ENCODE measurements at regions not wholly inside any gene's neighbourhood (a gene's known extent, or its start where the extent isn't known, plus 50 kb on each side); places are given as distances from the start of the nearest gene placed in this dataset.
A peak's percentile ranks its signal among the peaks of the same experiment; 100 is the strongest.

DNA sequence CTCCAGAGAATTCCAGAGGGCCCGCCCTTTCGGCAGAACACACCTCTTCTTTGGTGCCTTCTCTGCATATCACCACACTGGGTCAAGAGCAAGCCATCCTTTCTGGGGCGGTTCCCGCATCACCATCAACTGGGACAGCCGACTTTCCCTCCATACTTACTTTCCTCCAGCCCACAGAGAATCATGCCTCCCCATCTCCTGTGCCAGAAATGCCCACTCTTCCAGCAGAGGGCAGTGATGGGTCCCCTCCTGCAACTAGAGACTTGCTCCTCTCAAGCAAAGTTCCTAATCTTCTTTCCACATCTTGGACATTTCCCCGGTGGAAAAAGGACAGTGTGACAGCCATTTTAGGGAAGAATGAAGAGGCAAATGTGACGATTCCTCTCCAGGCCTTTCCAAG lies 157.7 kb downstream of the C11orf91 start:
- WGBS (ENCODE audit: low lambda C conversion rate, missing lambda C conversion rate) = 72% methylated on average over 7 of the region's 7 CpGs

DNA sequence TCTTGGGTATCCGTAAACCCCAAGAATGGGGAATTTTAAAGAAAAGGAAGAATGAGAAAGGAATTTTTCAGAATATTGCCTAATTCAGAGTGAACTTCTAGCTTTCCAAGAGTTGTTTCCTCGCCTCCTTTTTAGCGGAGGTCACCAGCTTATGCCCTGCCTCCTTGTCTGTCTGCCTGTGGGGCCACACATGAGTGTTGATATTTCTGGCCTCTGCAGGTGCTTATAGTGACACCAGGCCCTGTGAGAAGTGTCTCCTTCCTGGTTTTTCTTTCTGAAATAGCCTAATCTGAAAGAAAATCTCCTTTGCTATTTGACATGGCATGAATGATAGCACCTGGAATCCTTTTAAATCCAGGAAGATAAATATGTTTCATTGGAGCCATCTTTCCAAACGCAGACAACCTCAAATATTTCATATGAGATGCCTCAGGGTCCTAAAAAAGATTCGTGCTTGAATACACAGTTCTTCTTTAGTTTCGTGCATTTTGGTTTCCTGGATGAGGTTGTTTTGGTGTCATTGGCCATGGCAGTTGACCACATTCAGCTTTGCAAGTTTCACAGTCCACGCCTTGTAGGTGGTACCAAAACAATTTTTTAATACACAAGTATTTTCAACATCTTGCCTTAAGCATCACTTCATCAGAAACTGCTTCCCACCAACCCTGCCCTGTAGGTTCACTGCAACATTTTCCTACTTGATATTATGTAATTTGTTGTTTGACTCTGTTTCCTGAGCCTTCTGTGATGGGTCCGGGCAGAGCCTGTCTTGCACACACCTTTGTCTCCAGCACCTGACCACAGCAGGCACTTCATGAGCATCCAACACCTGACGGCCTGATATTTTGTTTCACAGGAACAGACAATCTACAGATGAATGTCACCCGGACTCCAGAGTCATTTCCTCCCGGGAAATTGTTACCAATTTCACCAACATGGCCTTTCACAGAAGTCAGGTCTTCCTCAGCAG lies 159.4 kb downstream of the C11orf91 start:
- H3K9me3 ChIP-seq (ENCODE audit: low read depth) = no peaks in the 10 kb centered on the region
- no peak overlapping the region for H3K27ac ChIP-seq
- H3K27me3 ChIP-seq = peaks cover 13% of the 10 kb centered on the region
- no peak overlapping the region for H3K4me3 ChIP-seq
- H3K4me2 ChIP-seq = no peak overlapping the region
- 87% methylated on average over 11 of the region's 11 CpGs for WGBS (ENCODE audit: low lambda C conversion rate, missing lambda C conversion rate)
- no peaks in the 10 kb centered on the region for H4K20me1 ChIP-seq (ENCODE audit: insufficient read depth, poor library complexity, severe bottlenecking)
- no peaks in the 10 kb centered on the region for H3K36me3 ChIP-seq (replicated peaks; ENCODE audit: insufficient read depth, low read depth)
- H3K79me2 ChIP-seq = no peaks in the 10 kb centered on the region
- H3K9me2 ChIP-seq (replicated peaks; ENCODE audit: insufficient read depth) = no peaks in the 10 kb centered on the region
- no peaks in the 10 kb centered on the region for H3K4me1 ChIP-seq (ENCODE audit: insufficient read depth)
- no peak overlapping the region for H2AFZ ChIP-seq
- no peak for DNase-seq (ENCODE audit: low spot score)
- TF ChIP-seq, protein P1, sequence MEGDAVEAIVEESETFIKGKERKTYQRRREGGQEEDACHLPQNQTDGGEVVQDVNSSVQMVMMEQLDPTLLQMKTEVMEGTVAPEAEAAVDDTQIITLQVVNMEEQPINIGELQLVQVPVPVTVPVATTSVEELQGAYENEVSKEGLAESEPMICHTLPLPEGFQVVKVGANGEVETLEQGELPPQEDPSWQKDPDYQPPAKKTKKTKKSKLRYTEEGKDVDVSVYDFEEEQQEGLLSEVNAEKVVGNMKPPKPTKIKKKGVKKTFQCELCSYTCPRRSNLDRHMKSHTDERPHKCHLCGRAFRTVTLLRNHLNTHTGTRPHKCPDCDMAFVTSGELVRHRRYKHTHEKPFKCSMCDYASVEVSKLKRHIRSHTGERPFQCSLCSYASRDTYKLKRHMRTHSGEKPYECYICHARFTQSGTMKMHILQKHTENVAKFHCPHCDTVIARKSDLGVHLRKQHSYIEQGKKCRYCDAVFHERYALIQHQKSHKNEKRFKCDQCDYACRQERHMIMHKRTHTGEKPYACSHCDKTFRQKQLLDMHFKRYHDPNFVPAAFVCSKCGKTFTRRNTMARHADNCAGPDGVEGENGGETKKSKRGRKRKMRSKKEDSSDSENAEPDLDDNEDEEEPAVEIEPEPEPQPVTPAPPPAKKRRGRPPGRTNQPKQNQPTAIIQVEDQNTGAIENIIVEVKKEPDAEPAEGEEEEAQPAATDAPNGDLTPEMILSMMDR (IDR thresholded peaks at IDR 0.05; ENCODE audit: poor library complexity) = no peak
- TF ChIP-seq EZH2 (IDR thresholded peaks at IDR 0.05; ENCODE audit: borderline replicate concordance) (no peak), EZH2phosphoT487 (IDR thresholded peaks at IDR 0.05; ENCODE audit: low read depth, severe bottlenecking, unreplicated experiment) (no peak)

More for the DNA sequence above, 157.7 kb downstream of the C11orf91 start:
- no peak for TF ChIP-seq EZH2phosphoT487 (IDR thresholded peaks at IDR 0.05; ENCODE audit: low read depth, severe bottlenecking, unreplicated experiment)
- TF ChIP-seq, protein P1 (IDR thresholded peaks at IDR 0.05; ENCODE audit: poor library complexity) = peak; percentile 56
- no peak overlapping the region for H3K4me2 ChIP-seq
- H2AFZ ChIP-seq = no peak overlapping the region
- H3K36me3 ChIP-seq (replicated peaks; ENCODE audit: insufficient read depth, low read depth) = no peaks in the 10 kb centered on the region
- peaks cover 11% of the 10 kb centered on the region for H3K27me3 ChIP-seq
- no peaks in the 10 kb centered on the region for H3K9me2 ChIP-seq (replicated peaks; ENCODE audit: insufficient read depth)
- no peaks in the 10 kb centered on the region for H3K9me3 ChIP-seq (ENCODE audit: low read depth)
- no peak overlapping the region for H3K27ac ChIP-seq
- H3K4me1 ChIP-seq (ENCODE audit: insufficient read depth) = no peaks in the 10 kb centered on the region
- H3K4me3 ChIP-seq = no peak overlapping the region
- H4K20me1 ChIP-seq (ENCODE audit: insufficient read depth, poor library complexity, severe bottlenecking) = no peaks in the 10 kb centered on the region
- DNase-seq (ENCODE audit: low spot score) = peak; percentile 63
- H3K79me2 ChIP-seq = no peaks in the 10 kb centered on the region

DNA sequence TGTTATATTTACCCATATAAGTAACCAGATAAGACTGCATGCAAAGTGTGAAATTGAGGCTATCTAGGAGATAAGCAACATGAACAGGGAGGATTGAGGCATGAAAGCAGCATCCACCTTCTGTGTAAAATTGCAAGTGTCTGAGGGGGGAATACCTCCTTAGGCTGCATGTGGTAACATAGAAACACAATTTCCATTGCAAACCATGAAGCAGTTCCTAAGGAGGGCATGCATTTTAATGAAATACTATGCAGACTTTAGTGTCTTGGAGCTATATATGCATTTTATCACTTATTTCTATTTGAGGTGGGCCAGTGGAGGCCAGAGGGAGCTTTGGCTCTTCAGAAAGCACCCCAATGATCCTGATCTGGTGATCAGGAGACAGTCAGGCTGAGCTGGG lies 160.2 kb downstream of the C11orf91 start:
- H3K4me3 ChIP-seq = no peak overlapping the region
- no peaks in the 10 kb centered on the region for H3K9me3 ChIP-seq (ENCODE audit: low read depth)
- no peaks in the 10 kb centered on the region for H3K79me2 ChIP-seq
- H3K27me3 ChIP-seq = peaks cover 13% of the 10 kb centered on the region
- no peak overlapping the region for H3K27ac ChIP-seq
- H3K36me3 ChIP-seq (replicated peaks; ENCODE audit: insufficient read depth, low read depth) = no peaks in the 10 kb centered on the region
- no peak for DNase-seq (ENCODE audit: low spot score)
- no peaks in the 10 kb centered on the region for H4K20me1 ChIP-seq (ENCODE audit: insufficient read depth, poor library complexity, severe bottlenecking)
- no peaks in the 10 kb centered on the region for H3K9me2 ChIP-seq (replicated peaks; ENCODE audit: insufficient read depth)
- H2AFZ ChIP-seq = no peak overlapping the region
- H3K4me2 ChIP-seq = no peak overlapping the region
- TF ChIP-seq, protein P1 (IDR thresholded peaks at IDR 0.05; ENCODE audit: poor library complexity) = no peak
- TF ChIP-seq EZH2phosphoT487 (IDR thresholded peaks at IDR 0.05; ENCODE audit: low read depth, severe bottlenecking, unreplicated experiment) (no peak), EZH2 (IDR thresholded peaks at IDR 0.05; ENCODE audit: borderline replicate concordance) (no peak)
- H3K4me1 ChIP-seq (ENCODE audit: insufficient read depth) = no peaks in the 10 kb centered on the region

Measured in hepatocyte (in vitro differentiated cells).